Esophagus muscularis mucosa (tissue), 4 donors: ENCODE measurements at regions not wholly inside any gene's neighbourhood (a gene's known extent, or its start where the extent isn't known, plus 50 kb on each side); places are given as distances from the start of the nearest gene placed in this dataset.

Source experiments
- EP300 ChIP-seq: sonication (generic); formaldehyde crosslinking; IDR thresholded peaks from one replicate; pipeline ENCODE4 v1.6.1; 2017; ENCODE audit warnings: antibody characterized with exemption
- POLR2A ChIP-seq: fragments of 450-650 bp; IDR thresholded peaks from one replicate; pipeline ENCODE4 v1.6.1; 2017; ENCODE audit warnings: antibody characterized with exemption, moderate library complexity, mild to moderate bottlenecking, low read depth
- POLR2AphosphoS5 ChIP-seq, 2 donors: sonication (generic); formaldehyde crosslinking; IDR thresholded peaks; one replicate each; pipeline ENCODE4 v1.6.1; 2017; ENCODE audit warnings: antibody characterized with exemption in 2 of 2
- TF ChIP-seq, protein P1 (sequence below), 3 experiments: fragments of 200-600 bp in 2 of 3; fragments of 450-650 bp in 1 of 3; sonication (generic) in 2 of 3; IDR thresholded peaks; one replicate each; pipeline ENCODE4 v1.5.1; 2017 to 2019; ENCODE audit warnings: antibody characterized with exemption in 3 of 3, mild to moderate bottlenecking in 2 of 3, moderate library complexity in 1 of 3

DNA sequence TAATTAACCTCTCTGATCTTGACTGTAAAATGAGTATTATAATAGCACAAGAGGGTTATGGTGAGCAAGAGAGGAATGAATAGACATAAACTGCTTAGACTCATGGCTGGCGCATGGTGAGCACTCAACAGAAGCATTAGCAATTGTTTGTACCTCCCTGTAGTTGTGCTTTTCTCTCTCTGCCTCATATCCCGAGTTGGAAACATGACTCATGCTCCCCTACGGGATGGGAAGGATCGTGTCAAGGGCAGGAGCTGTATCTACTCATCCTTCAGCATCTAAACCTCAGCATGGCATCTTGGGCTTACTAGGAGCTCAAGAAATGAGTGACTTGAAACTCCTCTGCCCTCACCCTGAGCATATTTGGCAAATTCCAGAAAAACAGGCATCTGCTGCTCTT, 299.6 kb downstream of the MAP2K4 start:
- TF ChIP-seq, protein P1, sequence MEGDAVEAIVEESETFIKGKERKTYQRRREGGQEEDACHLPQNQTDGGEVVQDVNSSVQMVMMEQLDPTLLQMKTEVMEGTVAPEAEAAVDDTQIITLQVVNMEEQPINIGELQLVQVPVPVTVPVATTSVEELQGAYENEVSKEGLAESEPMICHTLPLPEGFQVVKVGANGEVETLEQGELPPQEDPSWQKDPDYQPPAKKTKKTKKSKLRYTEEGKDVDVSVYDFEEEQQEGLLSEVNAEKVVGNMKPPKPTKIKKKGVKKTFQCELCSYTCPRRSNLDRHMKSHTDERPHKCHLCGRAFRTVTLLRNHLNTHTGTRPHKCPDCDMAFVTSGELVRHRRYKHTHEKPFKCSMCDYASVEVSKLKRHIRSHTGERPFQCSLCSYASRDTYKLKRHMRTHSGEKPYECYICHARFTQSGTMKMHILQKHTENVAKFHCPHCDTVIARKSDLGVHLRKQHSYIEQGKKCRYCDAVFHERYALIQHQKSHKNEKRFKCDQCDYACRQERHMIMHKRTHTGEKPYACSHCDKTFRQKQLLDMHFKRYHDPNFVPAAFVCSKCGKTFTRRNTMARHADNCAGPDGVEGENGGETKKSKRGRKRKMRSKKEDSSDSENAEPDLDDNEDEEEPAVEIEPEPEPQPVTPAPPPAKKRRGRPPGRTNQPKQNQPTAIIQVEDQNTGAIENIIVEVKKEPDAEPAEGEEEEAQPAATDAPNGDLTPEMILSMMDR (IDR thresholded peaks at IDR 0.05), result no peak
- no peak for TF ChIP-seq POLR2AphosphoS5 (IDR thresholded peaks at IDR 0.05)
- no peak for TF ChIP-seq POLR2A
- no peak for TF ChIP-seq EP300
